Hematopoietic multipotent progenitor cell treated with erythropoietin and hydrocortisone succinate and interleukin-3 and kit ligand, for 4 days (in vitro differentiated cells): ENCODE measurements at regions not wholly inside any gene's neighbourhood (a gene's known extent, or its start where the extent isn't known, plus 50 kb on each side); places are given as distances from the start of the nearest gene placed in this dataset.
"Not testable (repeated sequence)": the region's sequence is repeated elsewhere in the genome, so short reads cannot be mapped to it uniquely, and the experiment has no call there.

ENCODE experiments used
- DNase-seq: peaks from one replicate; pipeline ENCODE4 v3.0.0-alpha.2; 2015

- DNase-seq: not testable (repeated sequence)
Measured at GRCh38 chr1:195159795-195160194, 1448.4 kb downstream of the KCNT2 start.

GRCh38 chr1:195158091-195158490, 1450.1 kb downstream of the KCNT2 start:
- no peak for DNase-seq

GRCh38 chr1:195153107-195153506, 1455.1 kb downstream of the KCNT2 start:
- no peak for DNase-seq

- DNase-seq: no peak
Measured at GRCh38 chr1:195150768-195151167, 1457.5 kb downstream of the KCNT2 start.

GRCh38 chr1:195141294-195141693, 1466.9 kb downstream of the KCNT2 start:
- peak; percentile 0 for DNase-seq

GRCh38 chr1:195130598-195130997, 1477.6 kb downstream of the KCNT2 start:
- DNase-seq: no peak

- no peak for DNase-seq
Measured at GRCh38 chr1:195122497-195122896, 1485.7 kb downstream of the KCNT2 start.

GRCh38 chr1:195113471-195113870, 1494.8 kb downstream of the KCNT2 start:
- peak; percentile 2 for DNase-seq

- DNase-seq: no peak
Measured at GRCh38 chr1:195105773-195106172, 1502.5 kb downstream of the KCNT2 start.

GRCh38 chr1:195105281-195105680, 1503.0 kb downstream of the KCNT2 start:
- no peak for DNase-seq

- DNase-seq: no peak
Measured at GRCh38 chr1:195097316-195097715, 1510.9 kb downstream of the KCNT2 start.

GRCh38 chr1:195096051-195096521, 1512.2 kb downstream of the KCNT2 start:
- DNase-seq: no peak

GRCh38 chr1:195085196-195085595, 1523.0 kb downstream of the KCNT2 start:
- no peak for DNase-seq

- DNase-seq: no peak
Measured at GRCh38 chr1:195082183-195082582, 1526.1 kb downstream of the KCNT2 start.

- no peak for DNase-seq
Measured at GRCh38 chr1:195076682-195077081, 1531.6 kb downstream of the KCNT2 start.

- DNase-seq: no peak
Measured at GRCh38 chr1:195075973-195076372, 1532.3 kb downstream of the KCNT2 start.

- DNase-seq: no peak
Measured at GRCh38 chr1:195071461-195071860, 1536.8 kb downstream of the KCNT2 start.

- no peak for DNase-seq
Measured at GRCh38 chr1:195065437-195065836, 1542.8 kb downstream of the KCNT2 start.

- DNase-seq: no peak
Measured at GRCh38 chr1:195064358-195064757, 1543.9 kb downstream of the KCNT2 start.

- no peak for DNase-seq
Measured at GRCh38 chr1:195054217-195054687, 1554.0 kb downstream of the KCNT2 start.

- no peak for DNase-seq
Measured at GRCh38 chr1:195053478-195053877, 1554.8 kb downstream of the KCNT2 start.

GRCh38 chr1:195047772-195048171, 1560.5 kb downstream of the KCNT2 start:
- DNase-seq: no peak

GRCh38 chr1:195045072-195045471, 1563.2 kb downstream of the KCNT2 start:
- DNase-seq: no peak

- no peak for DNase-seq
Measured at GRCh38 chr1:195030793-195031192, 1577.4 kb downstream of the KCNT2 start.

- DNase-seq: no peak
Measured at GRCh38 chr1:195026792-195027191, 1581.4 kb downstream of the KCNT2 start.

GRCh38 chr1:195019385-195019784, 1588.9 kb downstream of the KCNT2 start:
- no peak for DNase-seq
